ENCODE measurements at regions not wholly inside any gene's neighbourhood (a gene's known extent, or its start where the extent isn't known, plus 50 kb on each side); places are given as distances from the start of the nearest gene placed in this dataset.

DNA sequence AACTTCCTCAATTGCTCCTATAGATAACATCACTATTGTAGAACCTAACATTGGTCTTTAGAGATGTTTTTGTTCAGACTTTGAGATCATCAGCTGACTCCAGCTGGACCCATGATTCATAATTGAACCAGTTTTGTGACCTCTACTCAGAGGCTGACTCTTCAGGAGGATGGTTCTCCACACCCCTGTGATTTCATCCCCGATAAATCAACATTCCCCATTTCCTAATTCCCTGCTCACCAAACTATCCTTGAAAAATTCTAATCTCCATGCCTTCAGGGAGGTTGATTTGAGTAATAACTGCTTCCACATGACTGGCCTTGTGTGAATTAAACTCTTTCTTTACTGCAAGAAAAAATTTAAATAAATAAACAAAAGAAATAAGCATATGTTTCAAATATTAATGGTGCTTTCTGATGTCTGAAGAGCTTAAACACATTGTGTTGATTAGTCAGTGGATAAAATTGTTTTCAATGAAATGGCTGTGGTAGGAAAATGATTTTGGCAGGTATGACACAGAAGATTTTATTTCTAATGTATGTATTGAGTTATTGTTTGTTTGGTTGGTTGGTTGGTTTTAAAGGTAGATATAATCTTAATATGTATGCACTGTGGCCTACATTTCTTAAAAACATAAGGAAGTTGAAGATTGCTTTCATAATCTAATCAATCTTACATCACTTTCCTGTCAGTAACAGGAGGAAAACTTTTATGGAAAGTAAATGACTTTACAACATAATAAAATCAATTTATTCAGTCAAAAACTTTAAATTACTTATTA, 427.9 kb upstream of the CCDC179 start:
- FAIRE-seq (peak; percentile 69), DNase-seq (ENCODE audit: low read depth) (peak; percentile 82)
- H4K20me1 ChIP-seq (ENCODE audit: insufficient read depth, low read length), result no peaks in the 10 kb centered on the region
- Mint-ChIP-seq H3K27me3 (ENCODE audit: low read depth, unreplicated experiment) (no peaks in the 10 kb centered on the region), H3K27ac (ENCODE audit: unreplicated experiment) (no peak overlapping the region), H3K36me3 (ENCODE audit: low read depth, unreplicated experiment) (no peaks in the 10 kb centered on the region), H3K4me3 (ENCODE audit: unreplicated experiment) (no peak overlapping the region), H3K4me1 (ENCODE audit: low read depth, unreplicated experiment) (no peaks in the 10 kb centered on the region), H3K9me3 (ENCODE audit: unreplicated experiment) (no peaks in the 10 kb centered on the region)
- no peaks in the 10 kb centered on the region for H3K4me1 ChIP-seq (ENCODE audit: insufficient read depth, low read length)
- H3K9ac ChIP-seq (ENCODE audit: low read length), result no peak overlapping the region
- no peak overlapping the region for H3K4me3 ChIP-seq (ENCODE audit: insufficient read depth, low read depth, low read length)
- no peaks in the 10 kb centered on the region for H3K36me3 ChIP-seq (ENCODE audit: insufficient read depth, low read length)
- H3K9me3 ChIP-seq (ENCODE audit: insufficient read depth, low read depth, low read length), result no peaks in the 10 kb centered on the region
- no peaks in the 10 kb centered on the region for H3K27me3 ChIP-seq (ENCODE audit: insufficient read depth, low read length)
- no peak overlapping the region for H3K27ac ChIP-seq (ENCODE audit: low read depth, low read length)
- no peak overlapping the region for H3K4me2 ChIP-seq (ENCODE audit: low read length)
- no peaks in the 10 kb centered on the region for H3K79me2 ChIP-seq (ENCODE audit: insufficient read depth, low read length)
- no peak overlapping the region for H2AFZ ChIP-seq (ENCODE audit: low read depth, low read length)
- TF ChIP-seq, protein P1, sequence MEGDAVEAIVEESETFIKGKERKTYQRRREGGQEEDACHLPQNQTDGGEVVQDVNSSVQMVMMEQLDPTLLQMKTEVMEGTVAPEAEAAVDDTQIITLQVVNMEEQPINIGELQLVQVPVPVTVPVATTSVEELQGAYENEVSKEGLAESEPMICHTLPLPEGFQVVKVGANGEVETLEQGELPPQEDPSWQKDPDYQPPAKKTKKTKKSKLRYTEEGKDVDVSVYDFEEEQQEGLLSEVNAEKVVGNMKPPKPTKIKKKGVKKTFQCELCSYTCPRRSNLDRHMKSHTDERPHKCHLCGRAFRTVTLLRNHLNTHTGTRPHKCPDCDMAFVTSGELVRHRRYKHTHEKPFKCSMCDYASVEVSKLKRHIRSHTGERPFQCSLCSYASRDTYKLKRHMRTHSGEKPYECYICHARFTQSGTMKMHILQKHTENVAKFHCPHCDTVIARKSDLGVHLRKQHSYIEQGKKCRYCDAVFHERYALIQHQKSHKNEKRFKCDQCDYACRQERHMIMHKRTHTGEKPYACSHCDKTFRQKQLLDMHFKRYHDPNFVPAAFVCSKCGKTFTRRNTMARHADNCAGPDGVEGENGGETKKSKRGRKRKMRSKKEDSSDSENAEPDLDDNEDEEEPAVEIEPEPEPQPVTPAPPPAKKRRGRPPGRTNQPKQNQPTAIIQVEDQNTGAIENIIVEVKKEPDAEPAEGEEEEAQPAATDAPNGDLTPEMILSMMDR (IDR thresholded peaks at IDR 0.05; ENCODE audit: insufficient read depth, low read depth, low read length), result no peak
- TF ChIP-seq EZH2 (IDR thresholded peaks at IDR 0.05; ENCODE audit: insufficient read depth, low read length), result no peak

DNA sequence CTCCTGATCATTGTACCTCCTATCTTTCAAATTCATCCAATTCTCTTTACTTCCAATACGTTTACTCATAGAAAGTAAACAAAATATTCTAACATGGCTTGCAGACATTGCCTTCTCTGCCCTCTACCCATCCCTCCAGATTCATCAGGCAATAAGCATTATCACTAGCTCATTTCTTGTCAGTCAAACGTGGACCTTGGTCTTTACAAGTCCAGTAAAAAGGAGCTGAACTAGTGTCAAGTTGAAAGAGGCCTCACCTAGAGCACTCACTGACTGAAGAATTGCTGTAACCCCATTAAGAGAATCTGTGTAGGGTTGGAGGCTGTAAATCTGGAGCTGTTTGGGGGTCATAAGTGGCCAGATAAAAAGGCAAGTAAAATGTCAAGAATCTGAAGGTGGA, 435.0 kb upstream of the CCDC179 start:
- Histone ChIP-seq H3K4me3 (ENCODE audit: insufficient read depth, low read depth, low read length) (no peak overlapping the region), H3K9ac (ENCODE audit: low read length) (no peak overlapping the region), H2AFZ (ENCODE audit: low read depth, low read length) (no peak overlapping the region), H3K79me2 (ENCODE audit: insufficient read depth, low read length) (no peaks in the 10 kb centered on the region), H3K9me3 (ENCODE audit: insufficient read depth, low read depth, low read length) (no peaks in the 10 kb centered on the region), H3K36me3 (ENCODE audit: insufficient read depth, low read length) (no peaks in the 10 kb centered on the region), H4K20me1 (ENCODE audit: insufficient read depth, low read length) (no peaks in the 10 kb centered on the region), H3K27me3 (ENCODE audit: insufficient read depth, low read length) (no peaks in the 10 kb centered on the region), H3K27ac (ENCODE audit: low read depth, low read length) (no peak overlapping the region), H3K4me1 (ENCODE audit: insufficient read depth, low read length) (no peaks in the 10 kb centered on the region), H3K4me2 (ENCODE audit: low read length) (no peak overlapping the region)
- FAIRE-seq, result no peak
- no peaks in the 10 kb centered on the region for H3K27me3 Mint-ChIP-seq (ENCODE audit: low read depth, unreplicated experiment)
- no peak overlapping the region for H3K27ac Mint-ChIP-seq (ENCODE audit: unreplicated experiment)
- DNase-seq (ENCODE audit: low read depth), result no peak
- H3K4me3 Mint-ChIP-seq (ENCODE audit: unreplicated experiment), result no peak overlapping the region
- no peaks in the 10 kb centered on the region for H3K9me3 Mint-ChIP-seq (ENCODE audit: unreplicated experiment)
- no peaks in the 10 kb centered on the region for H3K4me1 Mint-ChIP-seq (ENCODE audit: low read depth, unreplicated experiment)
- H3K36me3 Mint-ChIP-seq (ENCODE audit: low read depth, unreplicated experiment), result no peaks in the 10 kb centered on the region
- TF ChIP-seq, protein P1 (IDR thresholded peaks at IDR 0.05; ENCODE audit: insufficient read depth, low read depth, low read length), result no peak
- TF ChIP-seq EZH2 (IDR thresholded peaks at IDR 0.05; ENCODE audit: insufficient read depth, low read length), result no peak

DNA sequence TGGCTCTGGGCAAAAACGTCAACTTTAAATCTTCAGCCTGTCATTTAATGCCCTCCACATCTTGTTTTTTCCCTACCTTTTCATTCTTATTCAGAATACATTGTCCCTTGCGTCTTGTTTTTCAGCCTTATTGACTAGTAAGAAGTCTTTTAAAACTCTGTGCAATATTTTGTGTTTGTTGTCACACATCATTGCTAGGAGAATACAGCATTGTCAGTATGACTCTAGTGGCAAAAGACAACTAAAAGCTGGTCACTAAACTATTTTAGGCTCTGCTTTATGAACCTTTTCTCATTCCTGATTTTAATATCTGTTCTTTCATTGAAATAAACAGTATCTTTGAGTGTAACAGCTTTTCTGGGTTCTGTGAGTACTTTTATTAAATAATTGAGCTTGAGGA, 447.8 kb upstream of the CCDC179 start:
- Histone ChIP-seq H3K4me1 (ENCODE audit: insufficient read depth, low read length) (peaks cover 12% of the 10 kb centered on the region), H3K27me3 (ENCODE audit: insufficient read depth, low read length) (no peaks in the 10 kb centered on the region), H3K36me3 (ENCODE audit: insufficient read depth, low read length) (no peaks in the 10 kb centered on the region), H3K27ac (ENCODE audit: low read depth, low read length) (no peak overlapping the region), H3K9ac (ENCODE audit: low read length) (no peak overlapping the region), H4K20me1 (ENCODE audit: insufficient read depth, low read length) (no peaks in the 10 kb centered on the region), H2AFZ (ENCODE audit: low read depth, low read length) (no peak overlapping the region), H3K79me2 (ENCODE audit: insufficient read depth, low read length) (no peaks in the 10 kb centered on the region), H3K4me2 (ENCODE audit: low read length) (no peak overlapping the region), H3K9me3 (ENCODE audit: insufficient read depth, low read depth, low read length) (no peaks in the 10 kb centered on the region), H3K4me3 (ENCODE audit: insufficient read depth, low read depth, low read length) (no peak overlapping the region)
- peaks cover 20% of the 10 kb centered on the region for H3K4me1 Mint-ChIP-seq (ENCODE audit: low read depth, unreplicated experiment)
- H3K27me3 Mint-ChIP-seq (ENCODE audit: low read depth, unreplicated experiment), result no peaks in the 10 kb centered on the region
- no peak overlapping the region for H3K4me3 Mint-ChIP-seq (ENCODE audit: unreplicated experiment)
- DNase-seq (ENCODE audit: low read depth) (no peak), FAIRE-seq (no peak)
- H3K9me3 Mint-ChIP-seq (ENCODE audit: unreplicated experiment), result no peaks in the 10 kb centered on the region
- no peak overlapping the region for H3K27ac Mint-ChIP-seq (ENCODE audit: unreplicated experiment)
- no peaks in the 10 kb centered on the region for H3K36me3 Mint-ChIP-seq (ENCODE audit: low read depth, unreplicated experiment)
- TF ChIP-seq, protein P1 (IDR thresholded peaks at IDR 0.05; ENCODE audit: insufficient read depth, low read depth, low read length), result no peak
- TF ChIP-seq EZH2 (IDR thresholded peaks at IDR 0.05; ENCODE audit: insufficient read depth, low read length), result no peak
